ENCODE measurements at regions not wholly inside any gene's neighbourhood (a gene's known extent, or its start where the extent isn't known, plus 50 kb on each side); places are given as distances from the start of the nearest gene placed in this dataset.

GRCh38 chr4:126530996-126531585, 1101.7 kb upstream of the INTU start:
- no peaks in the 10 kb centered on the region for H3K79me2 ChIP-seq (ENCODE audit: insufficient read depth, low read length)
- H4K20me1 ChIP-seq (ENCODE audit: insufficient read depth, low read length): no peaks in the 10 kb centered on the region
- TF ChIP-seq CTCF (IDR thresholded peaks at IDR 0.05; ENCODE audit: insufficient read depth, low read depth, low read length): no peak
- no peak for TF ChIP-seq EZH2 (IDR thresholded peaks at IDR 0.05; ENCODE audit: insufficient read depth, low read length)
- Mint-ChIP-seq H3K36me3 (ENCODE audit: low read depth, unreplicated experiment) (no peaks in the 10 kb centered on the region), H3K9me3 (ENCODE audit: unreplicated experiment) (no peaks in the 10 kb centered on the region), H3K27me3 (ENCODE audit: low read depth, unreplicated experiment) (no peaks in the 10 kb centered on the region), H3K4me1 (ENCODE audit: low read depth, unreplicated experiment) (no peaks in the 10 kb centered on the region), H3K27ac (ENCODE audit: unreplicated experiment) (no peak overlapping the region), H3K4me3 (ENCODE audit: unreplicated experiment) (no peak overlapping the region)
- no peak overlapping the region for H3K4me3 ChIP-seq (ENCODE audit: insufficient read depth, low read depth, low read length)
- H3K4me2 ChIP-seq (ENCODE audit: low read length): no peak overlapping the region
- DNase-seq (ENCODE audit: low read depth) (peak; percentile 54), FAIRE-seq (no peak)
- H3K9ac ChIP-seq (ENCODE audit: low read length): no peak overlapping the region
- H3K27me3 ChIP-seq (ENCODE audit: insufficient read depth, low read length): no peaks in the 10 kb centered on the region
- no peak overlapping the region for H3K27ac ChIP-seq (ENCODE audit: low read depth, low read length)
- H3K4me1 ChIP-seq (ENCODE audit: insufficient read depth, low read length): no peaks in the 10 kb centered on the region
- no peaks in the 10 kb centered on the region for H3K9me3 ChIP-seq (ENCODE audit: insufficient read depth, low read depth, low read length)
- no peaks in the 10 kb centered on the region for H3K36me3 ChIP-seq (ENCODE audit: insufficient read depth, low read length)
- no peak overlapping the region for H2AFZ ChIP-seq (ENCODE audit: low read depth, low read length)

GRCh38 chr4:126532527-126532926, 1100.2 kb upstream of the INTU start:
- no peak for FAIRE-seq
- no peaks in the 10 kb centered on the region for H3K9me3 Mint-ChIP-seq (ENCODE audit: unreplicated experiment)
- Histone ChIP-seq H3K9me3 (ENCODE audit: insufficient read depth, low read depth, low read length) (no peaks in the 10 kb centered on the region), H3K36me3 (ENCODE audit: insufficient read depth, low read length) (no peaks in the 10 kb centered on the region), H3K9ac (ENCODE audit: low read length) (no peak overlapping the region), H3K79me2 (ENCODE audit: insufficient read depth, low read length) (no peaks in the 10 kb centered on the region), H3K4me1 (ENCODE audit: insufficient read depth, low read length) (no peaks in the 10 kb centered on the region), H4K20me1 (ENCODE audit: insufficient read depth, low read length) (no peaks in the 10 kb centered on the region), H3K27me3 (ENCODE audit: insufficient read depth, low read length) (no peaks in the 10 kb centered on the region), H2AFZ (ENCODE audit: low read depth, low read length) (no peak overlapping the region), H3K4me2 (ENCODE audit: low read length) (no peak overlapping the region), H3K4me3 (ENCODE audit: insufficient read depth, low read depth, low read length) (no peak overlapping the region), H3K27ac (ENCODE audit: low read depth, low read length) (no peak overlapping the region)
- H3K27ac Mint-ChIP-seq (ENCODE audit: unreplicated experiment): no peak overlapping the region
- no peaks in the 10 kb centered on the region for H3K27me3 Mint-ChIP-seq (ENCODE audit: low read depth, unreplicated experiment)
- H3K4me3 Mint-ChIP-seq (ENCODE audit: unreplicated experiment): no peak overlapping the region
- TF ChIP-seq EZH2 (IDR thresholded peaks at IDR 0.05; ENCODE audit: insufficient read depth, low read length) (no peak), CTCF (IDR thresholded peaks at IDR 0.05; ENCODE audit: insufficient read depth, low read depth, low read length) (no peak)
- no peaks in the 10 kb centered on the region for H3K4me1 Mint-ChIP-seq (ENCODE audit: low read depth, unreplicated experiment)
- H3K36me3 Mint-ChIP-seq (ENCODE audit: low read depth, unreplicated experiment): no peaks in the 10 kb centered on the region
- no peak for DNase-seq (ENCODE audit: low read depth)

- H3K27ac Mint-ChIP-seq (ENCODE audit: unreplicated experiment): no peak overlapping the region
- peak; percentile 25 for DNase-seq (ENCODE audit: low read depth)
- Histone ChIP-seq H4K20me1 (ENCODE audit: insufficient read depth, low read length) (no peaks in the 10 kb centered on the region), H3K79me2 (ENCODE audit: insufficient read depth, low read length) (no peaks in the 10 kb centered on the region), H3K4me2 (ENCODE audit: low read length) (no peak overlapping the region), H2AFZ (ENCODE audit: low read depth, low read length) (no peak overlapping the region), H3K4me3 (ENCODE audit: insufficient read depth, low read depth, low read length) (no peak overlapping the region), H3K9me3 (ENCODE audit: insufficient read depth, low read depth, low read length) (no peaks in the 10 kb centered on the region), H3K27me3 (ENCODE audit: insufficient read depth, low read length) (no peaks in the 10 kb centered on the region), H3K9ac (ENCODE audit: low read length) (no peak overlapping the region), H3K4me1 (ENCODE audit: insufficient read depth, low read length) (no peaks in the 10 kb centered on the region), H3K27ac (ENCODE audit: low read depth, low read length) (no peak overlapping the region), H3K36me3 (ENCODE audit: insufficient read depth, low read length) (no peaks in the 10 kb centered on the region)
- no peak for TF ChIP-seq EZH2 (IDR thresholded peaks at IDR 0.05; ENCODE audit: insufficient read depth, low read length)
- TF ChIP-seq CTCF (IDR thresholded peaks at IDR 0.05; ENCODE audit: insufficient read depth, low read depth, low read length): no peak
- no peaks in the 10 kb centered on the region for H3K9me3 Mint-ChIP-seq (ENCODE audit: unreplicated experiment)
- no peak for FAIRE-seq
- H3K4me1 Mint-ChIP-seq (ENCODE audit: low read depth, unreplicated experiment): no peaks in the 10 kb centered on the region
- no peaks in the 10 kb centered on the region for H3K27me3 Mint-ChIP-seq (ENCODE audit: low read depth, unreplicated experiment)
- no peak overlapping the region for H3K4me3 Mint-ChIP-seq (ENCODE audit: unreplicated experiment)
- no peaks in the 10 kb centered on the region for H3K36me3 Mint-ChIP-seq (ENCODE audit: low read depth, unreplicated experiment)
Observed at GRCh38 chr4:126533146-126533805, 1099.5 kb upstream of the INTU start.
